HepG2 (cell line): ENCODE measurements at regions not wholly inside any gene's neighbourhood (a gene's known extent, or its start where the extent isn't known, plus 50 kb on each side); places are given as distances from the start of the nearest gene placed in this dataset.

ENCODE experiments used
- ATAC-seq: fragments of 200-7000 bp; cut with Tn5 transposase; 3 replicates; pipeline ENCODE4 v1.9.1; 2020; ENCODE audit warnings: mild to moderate bottlenecking, moderate library complexity
- BruUV-seq: library from RNA; stranded (reverse); fragments of 400-500 nt; replicated peaks from 2 replicates; lab custom pipeline; 2021; lab: Mats Ljungman, UMichigan
- CTCF ChIA-PET: fragments of 300-600 bp; formaldehyde crosslinking; extraction: SDS; loops from one replicate; lab custom pipeline; 2021; ENCODE audit warnings: low total read pairs, inconsistent platforms, low intra/inter-chr PET ratio; lab: Yijun Ruan, JAX
- POLR2A ChIA-PET: fragments of 350-600 bp; sonication (Branson Sonifier 250); formaldehyde crosslinking; loops from one replicate; lab custom pipeline; 2020; ENCODE audit warnings: antibody characterized with exemption, inconsistent platforms; lab: Yijun Ruan, JAX
- DNase-seq: peaks from one replicate; pipeline ENCODE4 v3.0.0-alpha.2; 2015; ENCODE audit warnings: low spot score
- FAIRE-seq: peaks from 3 replicates; lab custom pipeline; 2011; peaks lifted over from hg19 to GRCh38; lab: Jason Lieb, UNC
- H2AFZ ChIP-seq: one replicate; pipeline ENCODE4 v1.6.1; 2011; ENCODE audit warnings: low read length, inconsistent platforms
- H3K27ac ChIP-seq: fragments of 300-600 bp; 3 replicates; pipeline ENCODE4 v1.8.0; 2011; ENCODE audit warnings: mixed run types, mild to moderate bottlenecking, mixed read lengths, low read length, inconsistent platforms; ENCODE audit not compliant: insufficient read depth; ENCODE audit errors: extremely low read length
- H3K27me3 ChIP-seq, 2 experiments: fragments of 200-600 bp in 1 of 2; 2 replicates in 1 of 2; 3 replicates in 1 of 2; pipeline versions ENCODE4 v1.6.0 to v1.8.0; 2011; ENCODE audit warnings: low read length in 2 of 2, mild to moderate bottlenecking in 2 of 2, moderate library complexity in 2 of 2, inconsistent platforms in 1 of 2; ENCODE audit not compliant: insufficient read depth in 2 of 2, control insufficient read depth in 1 of 2
- H3K36me3 ChIP-seq, 2 experiments: fragments of 200-600 bp in 1 of 2; replicated peaks in 1 of 2; 2 replicates in 1 of 2; 3 replicates in 1 of 2; pipeline versions ENCODE4 v1.5.1 to v1.8.0; 2011; ENCODE audit warnings: low read length in 2 of 2, inconsistent platforms in 1 of 2; ENCODE audit not compliant: insufficient read depth in 2 of 2, control insufficient read depth in 1 of 2
- H3K4me1 ChIP-seq: 2 replicates; pipeline ENCODE4 v1.5.1; 2012; ENCODE audit warnings: low read length, inconsistent platforms; ENCODE audit not compliant: insufficient read depth
- H3K4me2 ChIP-seq: 2 replicates; pipeline ENCODE4 v1.6.0; 2011; ENCODE audit warnings: low read depth, low read length, inconsistent platforms
- H3K4me3 ChIP-seq, 3 experiments: fragments of 200-600 bp in 1 of 3; sonication (generic), shearing (Covaris generic) in 1 of 3; replicated peaks in 1 of 3; 2 replicates each; pipeline ENCODE4 v1.5.1; 2011 to 2016; ENCODE audit warnings: low read length in 3 of 3, inconsistent platforms in 2 of 3, low read depth in 2 of 3, mild to moderate bottlenecking in 2 of 3, control low read depth in 1 of 3, mixed read lengths in 1 of 3; ENCODE audit not compliant: insufficient read depth in 1 of 3
- H3K79me2 ChIP-seq: one replicate; pipeline ENCODE4 v1.6.1; 2011; ENCODE audit warnings: low read length, inconsistent platforms; ENCODE audit not compliant: insufficient read depth
- H3K9ac ChIP-seq: 2 replicates; pipeline ENCODE4 v1.6.0; 2011; ENCODE audit warnings: mild to moderate bottlenecking, low read depth, low read length, inconsistent platforms; ENCODE audit not compliant: insufficient read depth
- H3K9me3 ChIP-seq: 2 replicates; pipeline ENCODE4 v1.5.1; 2012; ENCODE audit warnings: mild to moderate bottlenecking, low read length
- H4K20me1 ChIP-seq: 2 replicates; pipeline ENCODE4 v1.6.0; 2011; ENCODE audit warnings: inconsistent platforms, mild to moderate bottlenecking, low read length, moderate library complexity; ENCODE audit not compliant: insufficient read depth
- ARNT ChIP-seq: fragments of 450-650 bp; IDR thresholded peaks from 2 replicates; pipeline ENCODE4 v1.6.1; 2017
- CEBPB ChIP-seq: IDR thresholded peaks from 2 replicates; pipeline ENCODE4 v1.6.1; 2011; ENCODE audit warnings: low read depth, low read length, improper control_type of control experiment, borderline replicate concordance
- CEBPG ChIP-seq: IDR thresholded peaks from 2 replicates; pipeline ENCODE4 v1.6.1; 2016
- SNAI1 ChIP-seq: sonication (generic); formaldehyde crosslinking; IDR thresholded peaks from 2 replicates; pipeline ENCODE4 v1.5.0; 2020; ENCODE audit warnings: mild to moderate bottlenecking, missing genetic modification reagents, borderline replicate concordance
- SNAPC2 ChIP-seq: sonication (generic); formaldehyde crosslinking; IDR thresholded peaks from 2 replicates; pipeline ENCODE4 v1.8.1; 2022; ENCODE audit warnings: mild to moderate bottlenecking, missing genetic modification reagents
- ZNF205 ChIP-seq: IDR thresholded peaks from 2 replicates; pipeline ENCODE4 v1.6.1; 2018; ENCODE audit warnings: missing biosample characterization, missing genetic modification reagents
- WGBS: methylation state at CpG from one replicate; pipeline ENCODE4 v1.1.6; 2017; ENCODE audit warnings: low lambda C conversion rate; 5-methylcytosine and 5-hydroxymethylcytosine counted together
- in situ Hi-C: cut with HindIII; loops from 2 replicates; pipeline ENCODE4 v1.10.0; 2017; ENCODE audit warnings: low pct_unique_long_range_greater_than_20kb; ENCODE audit not compliant: extremely low pct_ligation_motif_present
- intact Hi-C: fragments of 100-400 bp; cut with micrococcal nuclease; formaldehyde crosslinking; loops from one replicate; pipeline ENCODE4 v1.10.0; 2022; ENCODE audit not compliant: unreplicated experiment
- TF ChIP-seq, protein P1 (sequence below), 2 experiments: fragments of 450-650 bp in 1 of 2; sonication (generic) in 1 of 2; formaldehyde crosslinking; IDR thresholded peaks; 2 replicates each; pipeline versions ENCODE4 v1.5.0 to v1.8.0; 2020 to 2022; ENCODE audit warnings: mild to moderate bottlenecking in 1 of 2, missing genetic modification reagents in 1 of 2
- TF ChIP-seq, protein P2 (sequence below): sonication (generic); formaldehyde crosslinking; conservative IDR thresholded peaks from 2 replicates; pipeline ENCODE4 v1.4.0; 2020; ENCODE audit warnings: missing genetic modification reagents
- TF ChIP-seq, protein P3 (sequence below): sonication (generic); formaldehyde crosslinking; IDR thresholded peaks from 2 replicates; pipeline ENCODE4 v1.8.0; 2022; ENCODE audit warnings: missing genetic modification reagents, mild to moderate bottlenecking, moderate library complexity, borderline replicate concordance
- TF ChIP-seq, protein P4 (sequence below): sonication (generic); formaldehyde crosslinking; IDR thresholded peaks from 2 replicates; pipeline ENCODE4 v1.4.0; 2020; ENCODE audit warnings: missing genetic modification reagents

DNA sequence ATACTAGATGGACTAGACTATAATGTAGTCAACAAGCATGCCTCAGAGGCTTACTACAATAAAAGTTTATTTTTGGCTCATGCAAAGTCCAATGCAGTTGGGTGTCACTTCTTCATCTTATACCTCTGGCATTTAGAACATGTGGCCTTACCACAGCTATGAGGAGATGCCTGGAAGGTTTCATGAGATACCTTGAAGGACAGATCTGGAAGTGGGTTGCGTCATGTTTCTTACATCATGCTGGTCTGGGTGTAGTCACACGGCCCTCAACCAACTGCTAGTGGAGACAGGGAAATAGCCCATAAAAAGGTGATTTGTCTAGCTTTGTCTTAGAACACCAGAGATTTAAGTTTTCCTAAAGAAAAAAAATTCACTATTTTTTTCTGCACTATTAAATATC lies 91.7 kb upstream of the MMADHC start:
- Histone ChIP-seq H4K20me1 (no peaks in the 10 kb centered on the region), H3K79me2 (no peaks in the 10 kb centered on the region), H3K27ac (no peak overlapping the region), H2AFZ (no peak overlapping the region), H3K9ac (no peak overlapping the region), H3K9me3 (no peaks in the 10 kb centered on the region), H3K4me3 (no peak overlapping the region), H3K4me1 (no peaks in the 10 kb centered on the region), H3K4me2 (no peak overlapping the region), H3K36me3 (no peaks in the 10 kb centered on the region), H3K27me3 (no peaks in the 10 kb centered on the region)
- 68% methylated on average over 2 of the region's 2 CpGs for WGBS
- in situ Hi-C loops: no loop called here
- DNase-seq (no peak), FAIRE-seq (no peak), ATAC-seq (no peak)
- no TSS peak for BruUV-seq
- intact Hi-C loops: no loop called here
- TF ChIP-seq CEBPG (CRISPR knock-in tag) (peak; percentile 45; the same call in 1 of the 2 replicates), CEBPB (peak; percentile 86), ARNT (no peak)
- TF ChIP-seq, protein P1, sequence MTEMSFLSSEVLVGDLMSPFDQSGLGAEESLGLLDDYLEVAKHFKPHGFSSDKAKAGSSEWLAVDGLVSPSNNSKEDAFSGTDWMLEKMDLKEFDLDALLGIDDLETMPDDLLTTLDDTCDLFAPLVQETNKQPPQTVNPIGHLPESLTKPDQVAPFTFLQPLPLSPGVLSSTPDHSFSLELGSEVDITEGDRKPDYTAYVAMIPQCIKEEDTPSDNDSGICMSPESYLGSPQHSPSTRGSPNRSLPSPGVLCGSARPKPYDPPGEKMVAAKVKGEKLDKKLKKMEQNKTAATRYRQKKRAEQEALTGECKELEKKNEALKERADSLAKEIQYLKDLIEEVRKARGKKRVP (CRISPR knock-in tag; IDR thresholded peaks at IDR 0.05): peak in 1 of 2 experiments; percentile 42; a peak in 2 of 4 replicates
- TF ChIP-seq, protein P2, sequence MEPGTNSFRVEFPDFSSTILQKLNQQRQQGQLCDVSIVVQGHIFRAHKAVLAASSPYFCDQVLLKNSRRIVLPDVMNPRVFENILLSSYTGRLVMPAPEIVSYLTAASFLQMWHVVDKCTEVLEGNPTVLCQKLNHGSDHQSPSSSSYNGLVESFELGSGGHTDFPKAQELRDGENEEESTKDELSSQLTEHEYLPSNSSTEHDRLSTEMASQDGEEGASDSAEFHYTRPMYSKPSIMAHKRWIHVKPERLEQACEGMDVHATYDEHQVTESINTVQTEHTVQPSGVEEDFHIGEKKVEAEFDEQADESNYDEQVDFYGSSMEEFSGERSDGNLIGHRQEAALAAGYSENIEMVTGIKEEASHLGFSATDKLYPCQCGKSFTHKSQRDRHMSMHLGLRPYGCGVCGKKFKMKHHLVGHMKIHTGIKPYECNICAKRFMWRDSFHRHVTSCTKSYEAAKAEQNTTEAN (CRISPR knock-in tag): no peak
- POLR2A ChIA-PET: no interaction called here
- CTCF ChIA-PET: no interaction called here

DNA sequence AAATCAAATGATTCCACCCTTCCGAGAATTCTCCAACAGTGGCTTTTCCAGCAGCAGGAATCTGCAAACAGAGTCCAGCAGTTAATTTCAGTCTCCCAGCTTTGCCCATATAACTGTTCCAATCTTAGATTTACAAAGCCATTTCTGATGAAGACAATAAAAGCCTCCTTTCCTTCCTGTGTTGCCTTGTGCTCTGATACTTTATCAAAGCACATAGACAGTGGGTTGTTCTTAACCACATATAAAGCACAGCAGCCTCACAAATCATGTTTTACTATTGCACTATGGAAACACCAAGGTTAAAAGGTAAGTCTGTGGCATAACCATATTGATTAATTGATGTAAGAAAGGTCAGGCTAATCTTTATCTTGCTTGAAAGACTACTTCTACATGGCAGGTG lies 89.8 kb upstream of the MMADHC start:
- DNase-seq (no peak), FAIRE-seq (no peak), ATAC-seq (no peak)
- Histone ChIP-seq H3K4me2 (no peak overlapping the region), H2AFZ (no peak overlapping the region), H3K27ac (no peak overlapping the region), H3K4me3 (no peak overlapping the region), H3K9ac (no peak overlapping the region), H3K79me2 (no peaks in the 10 kb centered on the region), H3K36me3 (no peaks in the 10 kb centered on the region), H3K27me3 (no peaks in the 10 kb centered on the region), H3K4me1 (no peaks in the 10 kb centered on the region), H3K9me3 (no peaks in the 10 kb centered on the region), H4K20me1 (no peaks in the 10 kb centered on the region)
- ChIA-PET CTCF (no interaction called here), POLR2A (no interaction called here)
- TF ChIP-seq, protein P3, sequence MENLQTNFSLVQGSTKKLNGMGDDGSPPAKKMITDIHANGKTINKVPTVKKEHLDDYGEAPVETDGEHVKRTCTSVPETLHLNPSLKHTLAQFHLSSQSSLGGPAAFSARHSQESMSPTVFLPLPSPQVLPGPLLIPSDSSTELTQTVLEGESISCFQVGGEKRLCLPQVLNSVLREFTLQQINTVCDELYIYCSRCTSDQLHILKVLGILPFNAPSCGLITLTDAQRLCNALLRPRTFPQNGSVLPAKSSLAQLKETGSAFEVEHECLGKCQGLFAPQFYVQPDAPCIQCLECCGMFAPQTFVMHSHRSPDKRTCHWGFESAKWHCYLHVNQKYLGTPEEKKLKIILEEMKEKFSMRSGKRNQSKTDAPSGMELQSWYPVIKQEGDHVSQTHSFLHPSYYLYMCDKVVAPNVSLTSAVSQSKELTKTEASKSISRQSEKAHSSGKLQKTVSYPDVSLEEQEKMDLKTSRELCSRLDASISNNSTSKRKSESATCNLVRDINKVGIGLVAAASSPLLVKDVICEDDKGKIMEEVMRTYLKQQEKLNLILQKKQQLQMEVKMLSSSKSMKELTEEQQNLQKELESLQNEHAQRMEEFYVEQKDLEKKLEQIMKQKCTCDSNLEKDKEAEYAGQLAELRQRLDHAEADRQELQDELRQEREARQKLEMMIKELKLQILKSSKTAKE (CRISPR knock-in tag): no peak
- TF ChIP-seq SNAPC2 (CRISPR knock-in tag) (no peak), SNAI1 (CRISPR knock-in tag) (no peak), ZNF205 (CRISPR knock-in tag) (no peak)
- TF ChIP-seq, protein P4, sequence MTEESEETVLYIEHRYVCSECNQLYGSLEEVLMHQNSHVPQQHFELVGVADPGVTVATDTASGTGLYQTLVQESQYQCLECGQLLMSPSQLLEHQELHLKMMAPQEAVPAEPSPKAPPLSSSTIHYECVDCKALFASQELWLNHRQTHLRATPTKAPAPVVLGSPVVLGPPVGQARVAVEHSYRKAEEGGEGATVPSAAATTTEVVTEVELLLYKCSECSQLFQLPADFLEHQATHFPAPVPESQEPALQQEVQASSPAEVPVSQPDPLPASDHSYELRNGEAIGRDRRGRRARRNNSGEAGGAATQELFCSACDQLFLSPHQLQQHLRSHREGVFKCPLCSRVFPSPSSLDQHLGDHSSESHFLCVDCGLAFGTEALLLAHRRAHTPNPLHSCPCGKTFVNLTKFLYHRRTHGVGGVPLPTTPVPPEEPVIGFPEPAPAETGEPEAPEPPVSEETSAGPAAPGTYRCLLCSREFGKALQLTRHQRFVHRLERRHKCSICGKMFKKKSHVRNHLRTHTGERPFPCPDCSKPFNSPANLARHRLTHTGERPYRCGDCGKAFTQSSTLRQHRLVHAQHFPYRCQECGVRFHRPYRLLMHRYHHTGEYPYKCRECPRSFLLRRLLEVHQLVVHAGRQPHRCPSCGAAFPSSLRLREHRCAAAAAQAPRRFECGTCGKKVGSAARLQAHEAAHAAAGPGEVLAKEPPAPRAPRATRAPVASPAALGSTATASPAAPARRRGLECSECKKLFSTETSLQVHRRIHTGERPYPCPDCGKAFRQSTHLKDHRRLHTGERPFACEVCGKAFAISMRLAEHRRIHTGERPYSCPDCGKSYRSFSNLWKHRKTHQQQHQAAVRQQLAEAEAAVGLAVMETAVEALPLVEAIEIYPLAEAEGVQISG (CRISPR knock-in tag): no peak
- WGBS: 85% methylated on average over 1 of the region's 1 CpG
- no TSS peak for BruUV-seq
- in situ Hi-C loops: no loop called here
- intact Hi-C loops: no loop called here
